BJ (cell line): ENCODE measurements at regions not wholly inside any gene's neighbourhood (a gene's known extent, or its start where the extent isn't known, plus 50 kb on each side); places are given as distances from the start of the nearest gene placed in this dataset.

Source experiments
- CTCF ChIA-PET: fragments of 350-600 bp; formaldehyde crosslinking; extraction: SDS; loops from one replicate; lab custom pipeline; 2021; ENCODE audit warnings: antibody characterized with exemption, inconsistent platforms; lab: Yijun Ruan, JAX
- POLR2A ChIA-PET: fragments of 300-600 bp; sonication (Branson Sonifier 250); formaldehyde crosslinking; extraction: SDS; loops from one replicate; lab custom pipeline; 2021; ENCODE audit warnings: antibody characterized with exemption; lab: Charles Lee
- DNase-seq: peaks from one replicate; pipeline ENCODE4 v3.0.0-alpha.2; 2011; ENCODE audit warnings: low read depth
- H3K27me3 ChIP-seq: 2 replicates; pipeline ENCODE4 v1.6.0; 2011; ENCODE audit warnings: low read length; ENCODE audit not compliant: control insufficient read depth, insufficient read depth
- H3K36me3 ChIP-seq: 2 replicates; pipeline ENCODE4 v1.5.1; 2011; ENCODE audit warnings: low read length; ENCODE audit not compliant: control insufficient read depth, insufficient read depth
- H3K4me3 ChIP-seq: 2 replicates; pipeline ENCODE4 v1.5.1; 2011; ENCODE audit warnings: low read depth, mild to moderate bottlenecking, control low read depth, low read length
- TF ChIP-seq, protein P1 (sequence below): IDR thresholded peaks from 2 replicates; pipeline ENCODE4 v1.5.1; 2011; ENCODE audit warnings: low read depth, mild to moderate bottlenecking, control low read depth, inconsistent platforms, low read length, moderate library complexity; ENCODE audit not compliant: insufficient read depth

DNA sequence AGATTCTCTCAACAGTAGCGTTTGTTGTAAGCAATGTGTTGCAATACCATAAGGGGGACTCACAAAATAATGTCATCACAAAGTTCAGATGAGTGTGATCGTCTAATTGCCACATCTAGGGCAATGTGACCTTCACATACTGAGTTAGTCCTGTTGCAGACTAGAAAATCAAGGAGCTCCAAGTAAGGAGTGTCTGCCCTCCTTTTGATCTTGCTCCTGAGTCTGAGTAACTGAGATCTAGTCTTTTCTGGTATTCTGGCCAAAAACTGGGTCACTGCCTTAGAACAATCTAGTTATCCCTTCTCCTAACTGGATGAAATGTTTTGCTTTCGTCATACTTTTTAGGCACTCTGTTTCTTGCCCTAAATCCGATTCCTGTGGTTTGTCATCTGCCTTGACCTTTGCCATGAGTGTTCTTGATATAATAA is 712.1 kb downstream of the CDH11 start:
- ChIA-PET POLR2A (no interaction called here), CTCF (interaction anchor here (1.0 kb wide), 1 partner anchor 11 kb away, joined by 3 read pairs; no protein-coding TSS in a partner anchor)
- Histone ChIP-seq H3K4me3 (no peak overlapping the region), H3K27me3 (no peaks in the 10 kb centered on the region), H3K36me3 (no peaks in the 10 kb centered on the region)
- TF ChIP-seq, protein P1, sequence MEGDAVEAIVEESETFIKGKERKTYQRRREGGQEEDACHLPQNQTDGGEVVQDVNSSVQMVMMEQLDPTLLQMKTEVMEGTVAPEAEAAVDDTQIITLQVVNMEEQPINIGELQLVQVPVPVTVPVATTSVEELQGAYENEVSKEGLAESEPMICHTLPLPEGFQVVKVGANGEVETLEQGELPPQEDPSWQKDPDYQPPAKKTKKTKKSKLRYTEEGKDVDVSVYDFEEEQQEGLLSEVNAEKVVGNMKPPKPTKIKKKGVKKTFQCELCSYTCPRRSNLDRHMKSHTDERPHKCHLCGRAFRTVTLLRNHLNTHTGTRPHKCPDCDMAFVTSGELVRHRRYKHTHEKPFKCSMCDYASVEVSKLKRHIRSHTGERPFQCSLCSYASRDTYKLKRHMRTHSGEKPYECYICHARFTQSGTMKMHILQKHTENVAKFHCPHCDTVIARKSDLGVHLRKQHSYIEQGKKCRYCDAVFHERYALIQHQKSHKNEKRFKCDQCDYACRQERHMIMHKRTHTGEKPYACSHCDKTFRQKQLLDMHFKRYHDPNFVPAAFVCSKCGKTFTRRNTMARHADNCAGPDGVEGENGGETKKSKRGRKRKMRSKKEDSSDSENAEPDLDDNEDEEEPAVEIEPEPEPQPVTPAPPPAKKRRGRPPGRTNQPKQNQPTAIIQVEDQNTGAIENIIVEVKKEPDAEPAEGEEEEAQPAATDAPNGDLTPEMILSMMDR, result no peak
- DNase-seq, result no peak

DNA sequence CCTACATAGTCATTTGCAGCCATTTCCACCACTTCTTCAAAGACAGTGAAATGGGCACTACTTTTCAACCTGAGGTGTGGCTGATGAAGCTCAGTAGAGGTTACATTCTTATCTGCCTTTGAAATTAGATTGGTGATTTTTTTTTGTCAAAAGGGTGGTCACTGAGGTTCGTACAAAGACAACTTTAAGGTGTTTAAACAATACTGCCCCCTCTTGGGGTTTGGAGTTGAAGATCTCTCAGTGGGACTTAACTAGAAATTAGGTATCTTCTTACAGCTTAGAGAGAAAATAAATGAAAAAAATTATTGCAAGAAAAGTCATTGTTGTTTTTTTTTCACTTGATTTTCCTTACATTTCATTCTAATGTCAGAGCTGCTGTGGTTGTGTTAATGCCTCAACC is 713.2 kb downstream of the CDH11 start:
- Histone ChIP-seq H3K27me3 (no peaks in the 10 kb centered on the region), H3K36me3 (no peaks in the 10 kb centered on the region), H3K4me3 (no peak overlapping the region)
- ChIA-PET POLR2A (no interaction called here), CTCF (no interaction called here)
- TF ChIP-seq, protein P1, result no peak
- no peak for DNase-seq

DNA sequence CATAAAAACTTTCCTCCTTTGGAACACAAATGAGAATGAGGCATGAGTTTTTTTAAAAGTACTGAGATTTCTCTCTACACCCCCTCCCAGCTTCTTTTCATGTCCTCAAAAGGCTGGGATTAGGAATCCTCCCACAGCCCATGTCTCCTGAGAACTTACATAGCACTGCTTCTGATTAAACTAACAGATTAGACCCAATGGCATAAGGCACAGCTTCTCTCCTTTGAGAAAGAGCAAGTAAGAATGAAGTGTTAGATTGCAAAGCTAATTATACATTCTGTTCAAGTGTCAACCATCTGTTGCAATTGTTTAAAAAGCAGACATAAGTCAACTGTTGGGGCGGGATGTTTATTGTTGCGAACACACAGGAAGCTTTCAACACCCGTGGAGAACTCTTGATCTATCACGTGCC is 715.1 kb downstream of the CDH11 start:
- CTCF ChIA-PET, result interaction anchor here (0.7 kb wide), 1 partner anchor 237 kb away, joined by 3 read pairs; no protein-coding TSS in a partner anchor
- POLR2A ChIA-PET, result no interaction called here
- no peak overlapping the region for H3K4me3 ChIP-seq
- TF ChIP-seq, protein P1, result no peak
- no peaks in the 10 kb centered on the region for H3K27me3 ChIP-seq
- DNase-seq, result no peak
- H3K36me3 ChIP-seq, result no peaks in the 10 kb centered on the region

DNA sequence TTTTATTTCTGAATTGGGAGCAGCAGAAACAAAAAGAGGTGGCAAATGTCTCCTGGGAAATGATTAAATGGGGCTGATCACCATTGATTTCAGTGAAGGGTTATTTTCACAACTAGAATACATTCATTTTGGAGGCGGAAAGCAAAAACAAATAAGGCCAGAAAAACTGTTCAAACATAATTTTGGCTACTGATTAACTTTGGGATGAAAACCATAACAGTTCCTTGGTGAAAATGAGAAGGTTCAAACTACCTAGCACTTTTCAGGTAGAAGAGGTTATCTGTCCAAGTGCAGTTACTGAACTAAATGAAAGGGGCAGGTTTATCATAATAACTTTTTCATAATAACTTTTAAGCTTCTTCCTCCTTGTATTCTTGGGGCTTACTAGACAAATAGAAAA is 718.5 kb downstream of the CDH11 start:
- TF ChIP-seq, protein P1, result no peak
- no peaks in the 10 kb centered on the region for H3K27me3 ChIP-seq
- no peak for DNase-seq
- H3K36me3 ChIP-seq, result no peaks in the 10 kb centered on the region
- no peak overlapping the region for H3K4me3 ChIP-seq
- ChIA-PET CTCF (no interaction called here), POLR2A (no interaction called here)

DNA sequence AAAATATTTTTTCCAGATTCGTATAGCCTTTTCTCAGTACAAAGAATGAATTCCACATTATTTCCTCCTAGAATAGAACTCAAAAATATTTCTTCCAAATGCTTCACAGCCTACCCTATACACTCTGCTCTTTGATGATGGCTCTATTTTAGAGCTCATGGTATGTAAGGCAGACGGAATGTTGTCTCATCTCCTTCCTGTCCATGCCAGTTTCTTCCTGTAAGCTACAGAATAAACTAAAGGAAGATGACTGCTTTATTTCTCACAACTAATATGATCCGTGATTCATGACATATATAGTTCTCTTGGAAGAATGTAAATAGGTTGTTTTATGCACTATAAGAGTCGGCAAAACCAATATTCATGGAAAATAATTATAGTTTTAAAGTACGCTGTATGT is 723.1 kb downstream of the CDH11 start:
- no peak overlapping the region for H3K4me3 ChIP-seq
- no peak for DNase-seq
- TF ChIP-seq, protein P1, result no peak
- H3K27me3 ChIP-seq, result no peaks in the 10 kb centered on the region
- ChIA-PET CTCF (interaction anchor here (1.4 kb wide), 1 partner anchor 12 kb away, joined by 3 read pairs; no protein-coding TSS in a partner anchor), POLR2A (no interaction called here)
- H3K36me3 ChIP-seq, result no peaks in the 10 kb centered on the region
